ENCODE measurements at regions not wholly inside any gene's neighbourhood (a gene's known extent, or its start where the extent isn't known, plus 50 kb on each side); places are given as distances from the start of the nearest gene placed in this dataset.

GRCh38 chr3:94269763-94270162 lies 206.9 kb downstream of the NSUN3 start:
- no peak for DNase-seq

- DNase-seq, result no peak
Observed at GRCh38 chr3:94272016-94272415, 209.2 kb downstream of the NSUN3 start.

GRCh38 chr3:94280958-94281357 lies 218.1 kb downstream of the NSUN3 start:
- no peak for DNase-seq

GRCh38 chr3:94285872-94286271 lies 223.0 kb downstream of the NSUN3 start:
- DNase-seq, result no peak

- no peak for DNase-seq
Observed at GRCh38 chr3:94291686-94292085, 228.8 kb downstream of the NSUN3 start.

- DNase-seq, result no peak
Observed at GRCh38 chr3:94292151-94292550, 229.3 kb downstream of the NSUN3 start.

- no peak for DNase-seq
Observed at GRCh38 chr3:94293793-94294195, 230.9 kb downstream of the NSUN3 start.

GRCh38 chr3:94294806-94295205 lies 231.9 kb downstream of the NSUN3 start:
- no peak for DNase-seq

GRCh38 chr3:94299716-94300115 lies 236.9 kb downstream of the NSUN3 start:
- no peak for DNase-seq

- DNase-seq, result no peak
Observed at GRCh38 chr3:94301366-94301765, 238.5 kb downstream of the NSUN3 start.

- no peak for DNase-seq
Observed at GRCh38 chr3:94303266-94303665, 240.4 kb downstream of the NSUN3 start.

GRCh38 chr3:94303897-94304296 lies 241.0 kb downstream of the NSUN3 start:
- no peak for DNase-seq

GRCh38 chr3:94304954-94305353 lies 242.1 kb downstream of the NSUN3 start:
- no peak for DNase-seq

- no peak for DNase-seq
Observed at GRCh38 chr3:94305835-94306611, 243.2 kb downstream of the NSUN3 start.

- no peak for DNase-seq
Observed at GRCh38 chr3:94307588-94307987, 244.7 kb downstream of the NSUN3 start.

GRCh38 chr3:94308767-94309166 lies 245.9 kb downstream of the NSUN3 start:
- no peak for DNase-seq

- no peak for DNase-seq
Observed at GRCh38 chr3:94310341-94311135, 247.7 kb downstream of the NSUN3 start.

- DNase-seq, result no peak
Observed at GRCh38 chr3:94311651-94312050, 248.8 kb downstream of the NSUN3 start.

- no peak for DNase-seq
Observed at GRCh38 chr3:94314218-94314883, 251.5 kb downstream of the NSUN3 start.

- DNase-seq, result no peak
Observed at GRCh38 chr3:94317017-94317416, 254.2 kb downstream of the NSUN3 start.

- no peak for DNase-seq
Observed at GRCh38 chr3:94323596-94323995, 260.7 kb downstream of the NSUN3 start.

- DNase-seq, result no peak
Observed at GRCh38 chr3:94331831-94332230, 269.0 kb downstream of the NSUN3 start.

GRCh38 chr3:94336046-94336753 lies 273.3 kb downstream of the NSUN3 start:
- no peak for DNase-seq
